ENCODE measurements at regions not wholly inside any gene's neighbourhood (a gene's known extent, or its start where the extent isn't known, plus 50 kb on each side); places are given as distances from the start of the nearest gene placed in this dataset.
A peak's percentile ranks its signal among the peaks of the same experiment; 100 is the strongest.

GRCh38 chr14:81668626-81669274, 135.1 kb upstream of the SEL1L start:
- DNase-seq, result no peak

- peak in 1 of 56 donors; percentile 1 for DNase-seq
These were observed 135.7 kb upstream of the SEL1L start for GRCh38 chr14:81669308-81669707.

GRCh38 chr14:81673930-81674329, 140.3 kb upstream of the SEL1L start:
- no peak for DNase-seq

GRCh38 chr14:81676395-81676794, 142.7 kb upstream of the SEL1L start:
- DNase-seq, result no peak

GRCh38 chr14:81676879-81677278, 143.2 kb upstream of the SEL1L start:
- no peak for DNase-seq

- no peak for DNase-seq
These were observed 144.1 kb upstream of the SEL1L start for GRCh38 chr14:81677736-81678135.

GRCh38 chr14:81679226-81679625, 145.6 kb upstream of the SEL1L start:
- DNase-seq, result no peak

- DNase-seq, result no peak
These were observed 147.9 kb upstream of the SEL1L start for GRCh38 chr14:81681541-81681940.

GRCh38 chr14:81682134-81682533, 148.5 kb upstream of the SEL1L start:
- DNase-seq, result no peak

GRCh38 chr14:81682701-81683100, 149.0 kb upstream of the SEL1L start:
- DNase-seq, result no peak

- no peak for DNase-seq
These were observed 151.0 kb upstream of the SEL1L start for GRCh38 chr14:81684696-81685095.

- DNase-seq, result peak in 2 of 56 donors; percentile 2 to 17
These were observed 152.9 kb upstream of the SEL1L start for GRCh38 chr14:81686512-81686911.

- DNase-seq, result no peak
These were observed 158.3 kb upstream of the SEL1L start for GRCh38 chr14:81691931-81692330.

GRCh38 chr14:81694419-81694818, 160.8 kb upstream of the SEL1L start:
- DNase-seq, result no peak

- no peak for DNase-seq
These were observed 176.0 kb upstream of the SEL1L start for GRCh38 chr14:81709681-81710080.

- peak in 9 of 56 donors; percentile 1 to 16 (median 2) for DNase-seq
These were observed 176.7 kb upstream of the SEL1L start for GRCh38 chr14:81710232-81710845.

- DNase-seq, result no peak
These were observed 182.1 kb upstream of the SEL1L start for GRCh38 chr14:81715731-81716130.

GRCh38 chr14:81716953-81717352, 183.3 kb upstream of the SEL1L start:
- no peak for DNase-seq

- no peak for DNase-seq
These were observed 190.3 kb upstream of the SEL1L start for GRCh38 chr14:81723956-81724355.

GRCh38 chr14:81727218-81727617, 193.6 kb upstream of the SEL1L start:
- DNase-seq, result peak in 6 of 56 donors; percentile 4 to 47 (median 17)

GRCh38 chr14:81728447-81728846, 194.8 kb upstream of the SEL1L start:
- no peak for DNase-seq

- no peak for DNase-seq
These were observed 196.0 kb upstream of the SEL1L start for GRCh38 chr14:81729622-81730021.

GRCh38 chr14:81737938-81738337, 204.3 kb upstream of the SEL1L start:
- DNase-seq, result no peak

Data from amygdala (tissue), 56 donors.